HEK293 (cell line): ENCODE measurements at regions not wholly inside any gene's neighbourhood (a gene's known extent, or its start where the extent isn't known, plus 50 kb on each side); places are given as distances from the start of the nearest gene placed in this dataset.

Experiments used
- CTCF ChIA-PET: fragments of 350-600 bp; formaldehyde crosslinking; extraction: SDS; loops from one replicate; lab custom pipeline; 2021; ENCODE audit warnings: antibody characterized with exemption; lab: Yijun Ruan, JAX
- POLR2A ChIA-PET: fragments of 300-600 bp; formaldehyde crosslinking; extraction: SDS; loops from one replicate; lab custom pipeline; 2020; ENCODE audit warnings: antibody characterized with exemption, inconsistent platforms; lab: Yijun Ruan, JAX
- H3K27ac ChIP-seq: fragments of 200-500 bp; sonication (Bioruptor generic); 2 replicates; pipeline ENCODE4 v1.5.1; 2014; ENCODE audit warnings: low read depth, low read length, control low read depth, inconsistent platforms; ENCODE audit errors: extremely low read depth
- H3K36me3 ChIP-seq, 2 experiments: fragments of 200-500 bp in 1 of 2; sonication (Bioruptor generic) in 1 of 2; 1 replicate in 1 of 2; 2 replicates in 1 of 2; pipeline ENCODE4 v1.5.1; 2014 to 2017; ENCODE audit warnings: inconsistent platforms in 2 of 2, low read length in 2 of 2; ENCODE audit not compliant: control insufficient read depth in 2 of 2, insufficient read depth in 1 of 2
- H3K4me1 ChIP-seq: fragments of 200-500 bp; sonication (Bioruptor generic); 2 replicates; pipeline ENCODE4 v1.5.1; 2014; ENCODE audit warnings: mild to moderate bottlenecking, low read length, inconsistent platforms; ENCODE audit not compliant: control insufficient read depth, insufficient read depth
- H3K4me3 ChIP-seq: 2 replicates; pipeline ENCODE4 v1.5.1; 2011; ENCODE audit warnings: low read depth, mild to moderate bottlenecking, control low read depth, low read length, moderate library complexity
- H3K9me3 ChIP-seq: fragments of 200-500 bp; sonication (Bioruptor generic); 2 replicates; pipeline ENCODE4 v1.5.1; 2014; ENCODE audit warnings: low read depth, low read length, inconsistent platforms; ENCODE audit not compliant: control insufficient read depth, insufficient read depth
- GLI4 ChIP-seq: fragments of 450-650 bp; formaldehyde crosslinking; IDR thresholded peaks from 2 replicates; pipeline ENCODE4 v1.5.1; 2016; ENCODE audit warnings: missing biosample characterization, missing genetic modification characterization
- HOXD13 ChIP-seq: sonication (generic); formaldehyde crosslinking; IDR thresholded peaks from 2 replicates; pipeline ENCODE4 v1.8.0; 2022; ENCODE audit warnings: missing genetic modification reagents, borderline replicate concordance
- KLF8 ChIP-seq: fragments of 450-650 bp; formaldehyde crosslinking; IDR thresholded peaks from 2 replicates; pipeline ENCODE4 v1.5.1; 2016; ENCODE audit warnings: missing biosample characterization, missing genetic modification characterization
- SP7 ChIP-seq: fragments of 450-650 bp; formaldehyde crosslinking; IDR thresholded peaks from 2 replicates; pipeline ENCODE4 v1.5.1; 2016; ENCODE audit warnings: missing biosample characterization, missing genetic modification characterization
- ZBTB20 ChIP-seq: fragments of 450-650 bp; formaldehyde crosslinking; IDR thresholded peaks from 2 replicates; pipeline ENCODE4 v1.5.1; 2016; ENCODE audit warnings: missing biosample characterization, missing genetic modification characterization
- ZBTB48 ChIP-seq: fragments of 450-650 bp; formaldehyde crosslinking; IDR thresholded peaks from 2 replicates; pipeline ENCODE4 v1.5.1; 2016; ENCODE audit warnings: missing biosample characterization, missing genetic modification characterization
- ZBTB8A ChIP-seq: fragments of 450-650 bp; formaldehyde crosslinking; IDR thresholded peaks from 2 replicates; pipeline ENCODE4 v1.5.1; 2016; ENCODE audit warnings: missing biosample characterization, missing genetic modification characterization
- ZNF112 ChIP-seq: fragments of 450-650 bp; formaldehyde crosslinking; IDR thresholded peaks from 2 replicates; pipeline ENCODE4 v1.5.0; 2017; ENCODE audit warnings: missing biosample characterization, missing genetic modification characterization
- ZNF24 ChIP-seq: fragments of 450-650 bp; formaldehyde crosslinking; IDR thresholded peaks from 2 replicates; pipeline ENCODE4 v1.5.1; 2016; ENCODE audit warnings: missing biosample characterization, missing genetic modification characterization
- ZNF324 ChIP-seq: fragments of 450-650 bp; formaldehyde crosslinking; IDR thresholded peaks from 2 replicates; pipeline ENCODE4 v1.5.1; 2016; ENCODE audit warnings: missing biosample characterization, missing genetic modification characterization
- ZNF514 ChIP-seq: fragments of 450-650 bp; formaldehyde crosslinking; IDR thresholded peaks from 2 replicates; pipeline ENCODE4 v1.5.1; 2016; ENCODE audit warnings: missing biosample characterization, missing genetic modification characterization
- ZNF624 ChIP-seq: fragments of 450-650 bp; formaldehyde crosslinking; IDR thresholded peaks from 2 replicates; pipeline ENCODE4 v1.5.1; 2017; ENCODE audit warnings: missing biosample characterization, missing genetic modification characterization
- ZNF677 ChIP-seq: fragments of 450-650 bp; IDR thresholded peaks from 2 replicates; pipeline ENCODE4 v1.5.0; 2018; ENCODE audit warnings: missing biosample characterization, mild to moderate bottlenecking, missing genetic modification characterization, moderate library complexity
- TF ChIP-seq, protein P1 (sequence below): fragments of 450-650 bp; formaldehyde crosslinking; IDR thresholded peaks from 2 replicates; pipeline ENCODE4 v1.5.1; 2016; ENCODE audit warnings: missing biosample characterization, missing genetic modification characterization, low read depth
- TF ChIP-seq, protein P2 (sequence below): fragments of 450-650 bp; formaldehyde crosslinking; conservative IDR thresholded peaks from 2 replicates; pipeline ENCODE4 v1.5.1; 2016; ENCODE audit warnings: low read depth, missing biosample characterization, missing genetic modification characterization
- TF ChIP-seq, protein P3 (sequence below): fragments of 450-650 bp; formaldehyde crosslinking; IDR thresholded peaks from 2 replicates; pipeline ENCODE4 v1.5.1; 2016; ENCODE audit warnings: missing biosample characterization, missing genetic modification characterization
- TF ChIP-seq, protein P4 (sequence below): fragments of 450-650 bp; IDR thresholded peaks from 2 replicates; pipeline ENCODE4 v1.5.1; 2018; ENCODE audit warnings: missing biosample characterization, missing genetic modification characterization
- TF ChIP-seq, protein P5 (sequence below): fragments of 450-650 bp; formaldehyde crosslinking; IDR thresholded peaks from 2 replicates; pipeline ENCODE4 v1.5.1; 2016; ENCODE audit warnings: missing biosample characterization, missing genetic modification characterization

DNA sequence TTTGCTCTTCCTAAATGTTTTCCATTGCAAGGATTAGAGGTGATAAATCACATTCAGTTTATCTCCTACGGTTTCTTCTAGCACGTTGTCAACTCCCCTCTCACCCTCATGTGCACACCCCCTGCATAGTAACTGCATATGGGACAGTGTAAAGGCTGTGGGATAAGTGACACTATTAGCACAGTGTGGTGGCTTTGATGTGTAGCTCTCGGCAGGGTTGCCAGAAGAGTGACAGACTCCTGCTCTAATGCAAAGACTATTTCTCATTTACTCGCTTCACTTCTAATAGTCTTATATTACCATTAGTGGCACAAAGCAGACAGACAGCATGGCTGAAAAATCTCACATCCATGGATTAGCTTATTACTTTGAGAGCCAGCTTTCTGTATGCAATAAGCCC is 454.6 kb downstream of the CETN3 start:
- Histone ChIP-seq H3K27ac (no peak overlapping the region), H3K9me3 (no peaks in the 10 kb centered on the region), H3K36me3 (no peaks in the 10 kb centered on the region), H3K4me1 (no peaks in the 10 kb centered on the region), H3K4me3 (no peak overlapping the region)
- POLR2A ChIA-PET: no interaction called here
- CTCF ChIA-PET: no interaction called here
- no peak for TF ChIP-seq ZNF324 (tag by site-specific recombination)
- TF ChIP-seq ZBTB20 (tag by site-specific recombination): no peak
- no peak for TF ChIP-seq SP7 (tag by site-specific recombination)
- TF ChIP-seq GLI4 (tag by site-specific recombination): no peak
- TF ChIP-seq, protein P1, sequence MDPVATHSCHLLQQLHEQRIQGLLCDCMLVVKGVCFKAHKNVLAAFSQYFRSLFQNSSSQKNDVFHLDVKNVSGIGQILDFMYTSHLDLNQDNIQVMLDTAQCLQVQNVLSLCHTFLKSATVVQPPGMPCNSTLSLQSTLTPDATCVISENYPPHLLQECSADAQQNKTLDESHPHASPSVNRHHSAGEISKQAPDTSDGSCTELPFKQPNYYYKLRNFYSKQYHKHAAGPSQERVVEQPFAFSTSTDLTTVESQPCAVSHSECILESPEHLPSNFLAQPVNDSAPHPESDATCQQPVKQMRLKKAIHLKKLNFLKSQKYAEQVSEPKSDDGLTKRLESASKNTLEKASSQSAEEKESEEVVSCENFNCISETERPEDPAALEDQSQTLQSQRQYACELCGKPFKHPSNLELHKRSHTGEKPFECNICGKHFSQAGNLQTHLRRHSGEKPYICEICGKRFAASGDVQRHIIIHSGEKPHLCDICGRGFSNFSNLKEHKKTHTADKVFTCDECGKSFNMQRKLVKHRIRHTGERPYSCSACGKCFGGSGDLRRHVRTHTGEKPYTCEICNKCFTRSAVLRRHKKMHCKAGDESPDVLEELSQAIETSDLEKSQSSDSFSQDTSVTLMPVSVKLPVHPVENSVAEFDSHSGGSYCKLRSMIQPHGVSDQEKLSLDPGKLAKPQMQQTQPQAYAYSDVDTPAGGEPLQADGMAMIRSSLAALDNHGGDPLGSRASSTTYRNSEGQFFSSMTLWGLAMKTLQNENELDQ: no peak
- TF ChIP-seq, protein P2, sequence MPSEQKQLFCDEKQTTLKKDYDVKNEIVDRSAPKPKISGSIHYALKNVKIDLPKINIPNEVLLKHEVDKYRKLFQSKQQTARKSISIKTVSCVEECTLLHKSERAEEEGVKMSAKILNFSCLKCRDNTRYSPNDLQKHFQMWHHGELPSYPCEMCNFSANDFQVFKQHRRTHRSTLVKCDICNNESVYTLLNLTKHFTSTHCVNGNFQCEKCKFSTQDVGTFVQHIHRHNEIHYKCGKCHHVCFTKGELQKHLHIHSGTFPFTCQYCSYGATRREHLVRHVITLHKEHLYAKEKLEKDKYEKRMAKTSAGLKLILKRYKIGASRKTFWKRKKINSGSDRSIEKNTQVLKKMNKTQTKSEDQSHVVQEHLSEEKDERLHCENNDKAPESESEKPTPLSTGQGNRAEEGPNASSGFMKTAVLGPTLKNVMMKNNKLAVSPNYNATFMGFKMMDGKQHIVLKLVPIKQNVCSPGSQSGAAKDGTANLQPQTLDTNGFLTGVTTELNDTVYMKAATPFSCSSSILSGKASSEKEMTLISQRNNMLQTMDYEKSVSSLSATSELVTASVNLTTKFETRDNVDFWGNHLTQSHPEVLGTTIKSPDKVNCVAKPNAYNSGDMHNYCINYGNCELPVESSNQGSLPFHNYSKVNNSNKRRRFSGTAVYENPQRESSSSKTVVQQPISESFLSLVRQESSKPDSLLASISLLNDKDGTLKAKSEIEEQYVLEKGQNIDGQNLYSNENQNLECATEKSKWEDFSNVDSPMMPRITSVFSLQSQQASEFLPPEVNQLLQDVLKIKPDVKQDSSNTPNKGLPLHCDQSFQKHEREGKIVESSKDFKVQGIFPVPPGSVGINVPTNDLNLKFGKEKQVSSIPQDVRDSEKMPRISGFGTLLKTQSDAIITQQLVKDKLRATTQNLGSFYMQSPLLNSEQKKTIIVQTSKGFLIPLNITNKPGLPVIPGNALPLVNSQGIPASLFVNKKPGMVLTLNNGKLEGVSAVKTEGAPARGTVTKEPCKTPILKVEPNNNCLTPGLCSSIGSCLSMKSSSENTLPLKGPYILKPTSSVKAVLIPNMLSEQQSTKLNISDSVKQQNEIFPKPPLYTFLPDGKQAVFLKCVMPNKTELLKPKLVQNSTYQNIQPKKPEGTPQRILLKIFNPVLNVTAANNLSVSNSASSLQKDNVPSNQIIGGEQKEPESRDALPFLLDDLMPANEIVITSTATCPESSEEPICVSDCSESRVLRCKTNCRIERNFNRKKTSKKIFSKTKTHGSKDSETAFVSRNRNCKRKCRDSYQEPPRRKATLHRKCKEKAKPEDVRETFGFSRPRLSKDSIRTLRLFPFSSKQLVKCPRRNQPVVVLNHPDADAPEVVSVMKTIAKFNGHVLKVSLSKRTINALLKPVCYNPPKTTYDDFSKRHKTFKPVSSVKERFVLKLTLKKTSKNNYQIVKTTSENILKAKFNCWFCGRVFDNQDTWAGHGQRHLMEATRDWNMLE (tag by site-specific recombination): no peak

DNA sequence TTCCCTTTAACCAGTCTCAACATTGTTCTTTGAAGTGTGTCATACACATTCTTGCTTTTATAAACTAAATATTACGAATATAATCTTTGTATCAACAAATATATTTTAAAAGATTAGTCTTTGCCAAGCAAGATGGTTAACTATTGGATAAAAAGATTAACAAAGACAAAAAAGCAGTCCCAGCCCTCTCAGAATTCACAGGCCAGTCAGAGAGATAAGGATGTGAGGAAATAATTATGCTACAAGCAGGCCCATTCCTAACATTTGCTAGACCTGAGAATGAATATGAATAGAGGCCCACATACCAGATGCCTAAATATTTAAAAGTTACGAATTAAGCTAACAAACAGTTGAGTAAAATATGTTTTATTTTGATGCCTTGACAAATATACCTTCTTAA is 457.7 kb downstream of the CETN3 start:
- TF ChIP-seq ZNF624 (tag by site-specific recombination) (no peak), ZNF677 (tag by site-specific recombination) (no peak)
- TF ChIP-seq, protein P3, sequence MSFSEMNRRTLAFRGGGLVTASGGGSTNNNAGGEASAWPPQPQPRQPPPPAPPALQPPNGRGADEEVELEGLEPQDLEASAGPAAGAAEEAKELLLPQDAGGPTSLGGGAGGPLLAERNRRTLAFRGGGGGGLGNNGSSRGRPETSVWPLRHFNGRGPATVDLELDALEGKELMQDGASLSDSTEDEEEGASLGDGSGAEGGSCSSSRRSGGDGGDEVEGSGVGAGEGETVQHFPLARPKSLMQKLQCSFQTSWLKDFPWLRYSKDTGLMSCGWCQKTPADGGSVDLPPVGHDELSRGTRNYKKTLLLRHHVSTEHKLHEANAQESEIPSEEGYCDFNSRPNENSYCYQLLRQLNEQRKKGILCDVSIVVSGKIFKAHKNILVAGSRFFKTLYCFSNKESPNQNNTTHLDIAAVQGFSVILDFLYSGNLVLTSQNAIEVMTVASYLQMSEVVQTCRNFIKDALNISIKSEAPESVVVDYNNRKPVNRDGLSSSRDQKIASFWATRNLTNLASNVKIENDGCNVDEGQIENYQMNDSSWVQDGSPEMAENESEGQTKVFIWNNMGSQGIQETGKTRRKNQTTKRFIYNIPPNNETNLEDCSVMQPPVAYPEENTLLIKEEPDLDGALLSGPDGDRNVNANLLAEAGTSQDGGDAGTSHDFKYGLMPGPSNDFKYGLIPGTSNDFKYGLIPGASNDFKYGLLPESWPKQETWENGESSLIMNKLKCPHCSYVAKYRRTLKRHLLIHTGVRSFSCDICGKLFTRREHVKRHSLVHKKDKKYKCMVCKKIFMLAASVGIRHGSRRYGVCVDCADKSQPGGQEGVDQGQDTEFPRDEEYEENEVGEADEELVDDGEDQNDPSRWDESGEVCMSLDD: no peak
- Histone ChIP-seq H3K4me1 (no peaks in the 10 kb centered on the region), H3K4me3 (no peak overlapping the region), H3K9me3 (no peaks in the 10 kb centered on the region), H3K27ac (no peak overlapping the region), H3K36me3 (no peaks in the 10 kb centered on the region)
- POLR2A ChIA-PET: no interaction called here
- CTCF ChIA-PET: no interaction called here

DNA sequence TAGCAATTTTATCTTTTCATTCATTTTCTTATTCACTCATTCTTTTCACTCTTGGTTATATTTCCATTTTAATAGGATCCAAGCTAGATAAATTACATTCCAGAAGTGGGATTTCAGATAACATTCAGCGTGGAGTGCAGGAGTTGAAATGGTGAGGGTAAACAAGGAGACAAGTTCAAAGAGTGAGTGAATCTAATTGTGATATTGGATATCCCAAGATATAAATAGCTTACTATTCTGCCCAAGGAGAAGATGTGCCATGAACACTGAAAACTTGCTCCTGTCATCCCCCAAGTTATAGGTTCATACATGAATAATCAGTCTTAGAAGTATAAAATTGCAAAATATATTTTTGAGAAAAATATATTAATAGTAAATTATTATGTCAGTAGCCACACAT is 459.3 kb downstream of the CETN3 start:
- ChIA-PET CTCF (interaction anchor here (0.7 kb wide), 2 partner anchors 175 to 186 kb away, joined by 3 read pairs; no protein-coding TSS in a partner anchor), POLR2A (no interaction called here)
- H3K4me3 ChIP-seq: no peak overlapping the region
- H3K27ac ChIP-seq: no peak overlapping the region
- no peaks in the 10 kb centered on the region for H3K9me3 ChIP-seq
- H3K4me1 ChIP-seq: no peaks in the 10 kb centered on the region
- H3K36me3 ChIP-seq: no peaks in the 10 kb centered on the region
- no peak for TF ChIP-seq ZNF514
- no peak for TF ChIP-seq ZNF112 (tag by site-specific recombination)
- TF ChIP-seq, protein P4, sequence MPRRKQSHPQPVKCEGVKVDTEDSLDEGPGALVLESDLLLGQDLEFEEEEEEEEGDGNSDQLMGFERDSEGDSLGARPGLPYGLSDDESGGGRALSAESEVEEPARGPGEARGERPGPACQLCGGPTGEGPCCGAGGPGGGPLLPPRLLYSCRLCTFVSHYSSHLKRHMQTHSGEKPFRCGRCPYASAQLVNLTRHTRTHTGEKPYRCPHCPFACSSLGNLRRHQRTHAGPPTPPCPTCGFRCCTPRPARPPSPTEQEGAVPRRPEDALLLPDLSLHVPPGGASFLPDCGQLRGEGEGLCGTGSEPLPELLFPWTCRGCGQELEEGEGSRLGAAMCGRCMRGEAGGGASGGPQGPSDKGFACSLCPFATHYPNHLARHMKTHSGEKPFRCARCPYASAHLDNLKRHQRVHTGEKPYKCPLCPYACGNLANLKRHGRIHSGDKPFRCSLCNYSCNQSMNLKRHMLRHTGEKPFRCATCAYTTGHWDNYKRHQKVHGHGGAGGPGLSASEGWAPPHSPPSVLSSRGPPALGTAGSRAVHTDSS: no peak
- TF ChIP-seq HOXD13 (CRISPR knock-in tag): no peak
- no peak for TF ChIP-seq ZBTB48 (tag by site-specific recombination)
- no peak for TF ChIP-seq ZBTB8A (tag by site-specific recombination)
- no peak for TF ChIP-seq KLF8
- TF ChIP-seq, protein P5, sequence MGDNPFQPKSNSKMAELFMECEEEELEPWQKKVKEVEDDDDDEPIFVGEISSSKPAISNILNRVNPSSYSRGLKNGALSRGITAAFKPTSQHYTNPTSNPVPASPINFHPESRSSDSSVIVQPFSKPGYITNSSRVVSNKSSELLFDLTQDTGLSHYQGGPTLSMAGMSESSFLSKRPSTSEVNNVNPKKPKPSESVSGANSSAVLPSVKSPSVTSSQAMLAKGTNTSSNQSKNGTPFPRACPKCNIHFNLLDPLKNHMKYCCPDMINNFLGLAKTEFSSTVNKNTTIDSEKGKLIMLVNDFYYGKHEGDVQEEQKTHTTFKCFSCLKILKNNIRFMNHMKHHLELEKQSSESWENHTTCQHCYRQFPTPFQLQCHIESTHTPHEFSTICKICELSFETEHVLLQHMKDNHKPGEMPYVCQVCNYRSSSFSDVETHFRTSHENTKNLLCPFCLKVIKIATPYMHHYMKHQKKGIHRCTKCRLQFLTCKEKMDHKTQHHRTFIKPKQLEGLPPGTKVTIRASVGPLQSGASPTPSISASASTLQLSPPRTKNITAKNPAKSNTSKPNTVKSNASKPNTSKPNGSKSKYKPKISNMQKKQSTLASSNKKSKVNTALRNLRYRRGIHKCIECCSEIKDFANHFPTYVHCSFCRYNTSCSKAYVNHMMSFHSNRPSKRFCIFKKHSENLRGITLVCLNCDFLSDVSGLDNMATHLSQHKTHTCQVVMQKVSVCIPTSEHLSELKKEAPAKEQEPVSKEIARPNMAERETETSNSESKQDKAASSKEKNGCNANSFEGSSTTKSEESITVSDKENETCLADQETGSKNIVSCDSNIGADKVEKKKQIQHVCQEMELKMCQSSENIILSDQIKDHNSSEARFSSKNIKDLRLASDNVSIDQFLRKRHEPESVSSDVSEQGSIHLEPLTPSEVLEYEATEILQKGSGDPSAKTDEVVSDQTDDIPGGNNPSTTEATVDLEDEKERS (tag by site-specific recombination): no peak
- no peak for TF ChIP-seq ZNF24 (tag by site-specific recombination)
